Activated T-cell treated with anti-CD3 and anti-CD28 coated beads, Interleukin-2, amount 50 U/mL, for 72 hours (primary cell): ENCODE measurements at regions not wholly inside any gene's neighbourhood (a gene's known extent, or its start where the extent isn't known, plus 50 kb on each side); places are given as distances from the start of the nearest gene placed in this dataset.

ENCODE experiments used
- ATAC-seq, 2 donors: fragments of 150-1000 bp; cut with Tn5 transposase; replicated peaks in 1 of 2; 2 replicates each; pipeline ENCODE4 v1.10.0; 2021; ENCODE audit warnings: moderate library complexity in 2 of 2, mild to moderate bottlenecking in 1 of 2
- DNase-seq, 2 donors: peaks; one replicate each; pipeline ENCODE4 v3.0.0; 2021 to 2022; ENCODE audit warnings: mixed read lengths in 1 of 2
- H3K27ac Mint-ChIP-seq: one replicate; pipeline ENCODE4 v1.8.0; 2022; ENCODE audit warnings: mild to moderate bottlenecking, moderate library complexity, mixed read lengths
- H3K27me3 Mint-ChIP-seq: one replicate; pipeline ENCODE4 v1.8.0; 2022; ENCODE audit warnings: low read depth, mixed read lengths
- H3K36me3 Mint-ChIP-seq, 2 donors: one replicate each; pipeline ENCODE4 v1.8.0; 2022; ENCODE audit warnings: mixed read lengths in 2 of 2, mild to moderate bottlenecking in 1 of 2; ENCODE audit not compliant: insufficient read depth in 2 of 2
- H3K4me1 Mint-ChIP-seq: one replicate; pipeline ENCODE4 v1.8.0; 2022; ENCODE audit warnings: low read depth, mixed read lengths
- H3K4me3 Mint-ChIP-seq, 2 donors: one replicate each; pipeline ENCODE4 v1.8.0; 2022; ENCODE audit warnings: mild to moderate bottlenecking in 2 of 2, mixed read lengths in 2 of 2, moderate library complexity in 2 of 2
- H3K9me3 Mint-ChIP-seq, 2 donors: one replicate each; pipeline ENCODE4 v1.8.0; 2022; ENCODE audit warnings: mixed read lengths in 2 of 2

- Mint-ChIP-seq H3K4me1 (no peaks in the 10 kb centered on the region), H3K27me3 (no peaks in the 10 kb centered on the region), H3K4me3 (no peak overlapping the region), H3K36me3 (no peaks in the 10 kb centered on the region), H3K27ac (no peak overlapping the region), H3K9me3 (no peaks in the 10 kb centered on the region)
- ATAC-seq, result no peak
- no peak for DNase-seq
Observed at GRCh38 chr14:65821224-65821753, 408.8 kb downstream of the FUT8 start.

GRCh38 chr14:65824285-65824977, 411.9 kb downstream of the FUT8 start:
- Mint-ChIP-seq H3K27ac (no peak overlapping the region), H3K9me3 (no peaks in the 10 kb centered on the region), H3K4me3 (no peak overlapping the region), H3K27me3 (no peaks in the 10 kb centered on the region), H3K36me3 (no peaks in the 10 kb centered on the region), H3K4me1 (no peaks in the 10 kb centered on the region)
- DNase-seq (peak; percentile 60 to 66), ATAC-seq (peak; percentile 64 to 82)

GRCh38 chr14:65824978-65825299, 412.4 kb downstream of the FUT8 start:
- no peak for DNase-seq
- no peak for ATAC-seq
- no peak overlapping the region for H3K27ac Mint-ChIP-seq
- no peaks in the 10 kb centered on the region for H3K36me3 Mint-ChIP-seq
- no peak overlapping the region for H3K4me3 Mint-ChIP-seq
- H3K4me1 Mint-ChIP-seq, result no peaks in the 10 kb centered on the region
- no peaks in the 10 kb centered on the region for H3K27me3 Mint-ChIP-seq
- H3K9me3 Mint-ChIP-seq, result no peaks in the 10 kb centered on the region

GRCh38 chr14:65826946-65827345, 414.4 kb downstream of the FUT8 start:
- Mint-ChIP-seq H3K4me3 (no peak overlapping the region), H3K36me3 (no peaks in the 10 kb centered on the region), H3K9me3 (no peaks in the 10 kb centered on the region), H3K4me1 (no peaks in the 10 kb centered on the region), H3K27me3 (no peaks in the 10 kb centered on the region), H3K27ac (no peak overlapping the region)
- ATAC-seq (no peak), DNase-seq (no peak)

GRCh38 chr14:65827520-65827919, 415.0 kb downstream of the FUT8 start:
- H3K27ac Mint-ChIP-seq, result no peak overlapping the region
- H3K27me3 Mint-ChIP-seq, result no peaks in the 10 kb centered on the region
- peaks cover under 1% of the 10 kb centered on the region for H3K4me1 Mint-ChIP-seq
- H3K36me3 Mint-ChIP-seq, result no peaks in the 10 kb centered on the region
- no peaks in the 10 kb centered on the region for H3K9me3 Mint-ChIP-seq
- DNase-seq, result no peak
- no peak for ATAC-seq
- H3K4me3 Mint-ChIP-seq, result no peak overlapping the region

GRCh38 chr14:65828396-65828795, 415.9 kb downstream of the FUT8 start:
- Mint-ChIP-seq H3K9me3 (no peaks in the 10 kb centered on the region), H3K27ac (no peak overlapping the region), H3K4me3 (no peak overlapping the region), H3K36me3 (no peaks in the 10 kb centered on the region), H3K27me3 (no peaks in the 10 kb centered on the region), H3K4me1 (peaks cover 7% of the 10 kb centered on the region)
- no peak for DNase-seq
- ATAC-seq, result no peak

- Mint-ChIP-seq H3K9me3 (no peaks in the 10 kb centered on the region), H3K27ac (no peak overlapping the region), H3K4me3 (no peak overlapping the region), H3K27me3 (no peaks in the 10 kb centered on the region), H3K4me1 (peaks cover 15% of the 10 kb centered on the region), H3K36me3 (no peaks in the 10 kb centered on the region)
- no peak for ATAC-seq
- DNase-seq, result no peak
Observed at GRCh38 chr14:65832431-65833266, 420.1 kb downstream of the FUT8 start.

- DNase-seq, result no peak
- ATAC-seq, result no peak
- H3K4me1 Mint-ChIP-seq, result peaks cover 21% of the 10 kb centered on the region
- H3K27me3 Mint-ChIP-seq, result no peaks in the 10 kb centered on the region
- no peaks in the 10 kb centered on the region for H3K36me3 Mint-ChIP-seq
- H3K9me3 Mint-ChIP-seq, result no peaks in the 10 kb centered on the region
- H3K4me3 Mint-ChIP-seq, result no peak overlapping the region
- no peak overlapping the region for H3K27ac Mint-ChIP-seq
Observed at GRCh38 chr14:65833267-65833880, 420.8 kb downstream of the FUT8 start.

GRCh38 chr14:65834051-65834450, 421.5 kb downstream of the FUT8 start:
- Mint-ChIP-seq H3K4me3 (no peak overlapping the region), H3K4me1 (peaks cover 27% of the 10 kb centered on the region)

GRCh38 chr14:65834812-65835211, 422.3 kb downstream of the FUT8 start:
- no peaks in the 10 kb centered on the region for H3K9me3 Mint-ChIP-seq
- ATAC-seq (no peak), DNase-seq (no peak)
- H3K36me3 Mint-ChIP-seq, result no peaks in the 10 kb centered on the region
- H3K27me3 Mint-ChIP-seq, result no peaks in the 10 kb centered on the region
- no peak overlapping the region for H3K4me3 Mint-ChIP-seq
- H3K27ac Mint-ChIP-seq, result no peak overlapping the region
- H3K4me1 Mint-ChIP-seq, result peaks cover 32% of the 10 kb centered on the region

More at GRCh38 chr14:65834051-65834450, 421.5 kb downstream of the FUT8 start:
- H3K9me3 Mint-ChIP-seq, result no peaks in the 10 kb centered on the region
- H3K27me3 Mint-ChIP-seq, result no peaks in the 10 kb centered on the region
- H3K27ac Mint-ChIP-seq, result no peak overlapping the region
- DNase-seq (no peak), ATAC-seq (no peak)
- no peaks in the 10 kb centered on the region for H3K36me3 Mint-ChIP-seq

- no peak for DNase-seq
- Mint-ChIP-seq H3K4me1 (peaks cover 37% of the 10 kb centered on the region), H3K9me3 (no peaks in the 10 kb centered on the region), H3K4me3 (no peak overlapping the region), H3K36me3 (no peaks in the 10 kb centered on the region), H3K27me3 (no peaks in the 10 kb centered on the region), H3K27ac (no peak overlapping the region)
- no peak for ATAC-seq
Observed at GRCh38 chr14:65835501-65835900, 423.0 kb downstream of the FUT8 start.

- no peak for DNase-seq
- Mint-ChIP-seq H3K36me3 (no peaks in the 10 kb centered on the region), H3K27ac (no peak overlapping the region), H3K9me3 (no peaks in the 10 kb centered on the region), H3K27me3 (no peaks in the 10 kb centered on the region), H3K4me1 (peaks cover 36% of the 10 kb centered on the region), H3K4me3 (no peak overlapping the region)
- ATAC-seq, result no peak
Observed at GRCh38 chr14:65838565-65838964, 426.0 kb downstream of the FUT8 start.

GRCh38 chr14:65840118-65840751, 427.7 kb downstream of the FUT8 start:
- ATAC-seq (no peak), DNase-seq (no peak)
- Mint-ChIP-seq H3K9me3 (peaks cover 0 to 2% of the 10 kb centered on the region in 2 donors), H3K27me3 (no peaks in the 10 kb centered on the region), H3K27ac (no peak overlapping the region), H3K36me3 (no peaks in the 10 kb centered on the region), H3K4me3 (no peak overlapping the region), H3K4me1 (peaks cover 45% of the 10 kb centered on the region)
